Activated CD8-positive, alpha-beta memory T cell treated with anti-CD3 and anti-CD28 coated beads, Interleukin-2, amount 50 U/mL, for 1 hour (primary cell): ENCODE measurements at regions not wholly inside any gene's neighbourhood (a gene's known extent, or its start where the extent isn't known, plus 50 kb on each side); places are given as distances from the start of the nearest gene placed in this dataset.

ENCODE experiments used
- DNase-seq: peaks from one replicate; pipeline ENCODE4 v3.0.0-alpha.2; 2020; ENCODE audit errors: extremely low read depth

- no peak for DNase-seq
Measured at GRCh38 chr2:234640657-234641056, 143.8 kb upstream of the ARL4C start.

GRCh38 chr2:234638966-234639365 is 142.1 kb upstream of the ARL4C start:
- DNase-seq, result no peak

- no peak for DNase-seq
Measured at GRCh38 chr2:234635284-234635683, 138.4 kb upstream of the ARL4C start.

DNA sequence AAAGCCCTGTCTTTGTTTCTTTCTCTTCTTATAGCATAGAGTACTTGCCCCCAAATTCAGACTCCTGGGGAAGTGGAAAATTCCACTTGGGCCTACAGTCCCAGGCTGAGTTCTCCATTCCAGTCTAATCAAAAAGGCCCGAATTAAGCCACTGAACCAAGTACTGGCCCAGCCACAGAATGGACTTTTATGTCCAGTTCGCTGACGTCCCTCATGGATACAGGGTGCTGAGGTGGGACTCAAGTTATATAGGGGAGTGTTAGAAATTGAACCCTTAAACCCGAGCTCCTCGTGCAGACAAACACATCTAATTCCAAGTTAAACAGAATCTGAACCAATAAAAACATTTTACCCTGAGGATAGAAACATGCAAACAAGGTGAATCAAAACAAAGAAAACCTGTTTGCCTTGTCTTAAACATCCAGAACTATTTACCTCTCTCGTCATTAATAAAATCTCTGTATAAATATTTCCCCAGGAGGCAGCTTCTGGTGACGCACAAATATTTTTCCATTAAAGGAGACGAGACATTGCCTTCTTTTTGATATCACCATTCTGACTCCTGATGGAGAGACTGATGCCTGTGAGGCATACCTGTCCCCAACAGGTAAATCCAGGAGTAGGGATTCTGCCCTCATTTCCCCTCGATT is 136.8 kb upstream of the ARL4C start:
- DNase-seq, result no peak

- DNase-seq, result no peak
Measured at GRCh38 chr2:234632527-234633391, 135.9 kb upstream of the ARL4C start.

- DNase-seq, result no peak
Measured at GRCh38 chr2:234631646-234632514, 135.0 kb upstream of the ARL4C start.

- no peak for DNase-seq
Measured at GRCh38 chr2:234630801-234631261, 133.9 kb upstream of the ARL4C start.

DNA sequence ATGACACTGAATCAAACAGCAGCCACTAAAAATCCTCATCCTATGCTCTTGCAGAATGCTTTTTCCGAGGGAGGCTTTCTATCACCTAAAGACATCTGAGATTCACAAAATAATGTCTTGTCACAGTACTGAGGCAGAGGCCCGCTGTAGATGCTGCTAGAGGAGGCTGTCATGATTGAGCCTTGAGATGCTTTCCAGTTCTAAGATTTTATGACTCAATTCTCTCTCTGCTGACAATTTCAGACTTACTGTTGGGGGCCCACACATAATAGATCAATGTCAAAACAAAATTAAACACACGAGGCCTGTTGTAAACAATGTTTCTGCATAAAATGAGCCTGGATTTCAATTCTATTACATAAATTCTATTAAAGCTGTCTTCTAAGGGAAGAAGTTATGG is 132.7 kb upstream of the ARL4C start:
- no peak for DNase-seq

DNA sequence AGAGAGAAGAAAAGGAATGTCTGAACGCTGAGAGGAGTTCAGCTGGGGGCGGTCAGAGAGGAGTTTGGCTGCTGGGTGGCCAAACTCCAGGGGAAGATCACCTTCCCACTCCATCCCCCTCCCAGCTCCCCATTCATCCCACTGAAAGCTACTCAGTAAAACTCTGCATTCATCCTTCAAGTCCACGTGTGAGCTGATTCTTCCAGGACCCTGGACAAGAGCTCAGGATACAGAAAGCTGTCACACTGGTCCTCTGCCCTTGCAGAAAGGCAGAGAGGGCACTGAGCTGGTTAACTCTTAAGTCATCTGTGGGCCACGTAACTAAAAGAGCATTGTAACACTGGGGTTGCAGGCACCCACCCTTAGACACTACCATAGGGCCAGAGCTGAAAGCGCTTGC is 132.1 kb upstream of the ARL4C start:
- DNase-seq, result no peak

DNA sequence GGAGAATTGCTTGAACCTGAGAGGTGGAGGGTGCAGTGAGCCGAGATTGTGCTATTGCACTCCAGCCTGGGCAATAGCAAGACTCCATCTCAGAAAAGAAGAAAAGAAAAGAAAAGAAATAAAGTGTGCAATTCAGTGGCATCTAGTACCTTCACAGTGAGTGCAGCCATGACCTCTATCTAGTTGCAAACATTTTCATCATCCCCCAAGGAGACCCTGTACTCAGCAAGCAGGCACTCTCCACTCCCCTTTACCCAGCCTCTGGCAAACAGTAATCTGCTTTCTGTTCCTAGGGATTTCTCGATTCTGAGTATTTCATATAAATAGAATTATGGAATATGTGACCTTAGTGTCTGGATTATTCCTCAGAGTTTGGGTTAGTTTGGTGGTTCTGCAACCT is 130.4 kb upstream of the ARL4C start:
- no peak for DNase-seq

DNA sequence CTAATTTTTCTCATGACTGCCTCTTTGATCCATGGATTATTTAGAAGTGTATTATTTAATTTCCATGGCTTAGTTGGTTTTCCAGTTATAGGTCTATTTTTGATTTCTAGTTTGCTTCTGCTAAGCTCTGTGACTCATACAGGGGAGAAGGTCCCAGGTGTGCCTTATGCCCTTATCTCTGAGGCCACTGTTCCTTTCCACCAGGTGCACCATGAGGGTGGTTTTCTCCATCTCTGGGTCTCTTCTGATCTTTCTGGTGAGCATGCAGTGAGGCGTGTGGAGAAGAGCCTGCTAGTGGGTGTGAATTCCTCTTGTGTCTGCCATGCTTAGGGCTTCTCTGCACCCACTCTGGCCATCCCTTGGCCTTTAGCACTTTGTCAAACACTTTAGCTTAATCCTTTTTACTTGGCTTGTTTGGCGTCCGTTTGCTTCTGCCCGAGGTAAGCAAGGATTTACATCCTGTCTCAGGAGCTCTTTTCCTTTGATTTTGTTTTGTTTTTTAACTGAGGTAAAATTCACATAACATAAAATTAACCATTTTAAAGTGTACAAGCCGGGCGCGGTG is 129.8 kb upstream of the ARL4C start:
- DNase-seq, result no peak

DNA sequence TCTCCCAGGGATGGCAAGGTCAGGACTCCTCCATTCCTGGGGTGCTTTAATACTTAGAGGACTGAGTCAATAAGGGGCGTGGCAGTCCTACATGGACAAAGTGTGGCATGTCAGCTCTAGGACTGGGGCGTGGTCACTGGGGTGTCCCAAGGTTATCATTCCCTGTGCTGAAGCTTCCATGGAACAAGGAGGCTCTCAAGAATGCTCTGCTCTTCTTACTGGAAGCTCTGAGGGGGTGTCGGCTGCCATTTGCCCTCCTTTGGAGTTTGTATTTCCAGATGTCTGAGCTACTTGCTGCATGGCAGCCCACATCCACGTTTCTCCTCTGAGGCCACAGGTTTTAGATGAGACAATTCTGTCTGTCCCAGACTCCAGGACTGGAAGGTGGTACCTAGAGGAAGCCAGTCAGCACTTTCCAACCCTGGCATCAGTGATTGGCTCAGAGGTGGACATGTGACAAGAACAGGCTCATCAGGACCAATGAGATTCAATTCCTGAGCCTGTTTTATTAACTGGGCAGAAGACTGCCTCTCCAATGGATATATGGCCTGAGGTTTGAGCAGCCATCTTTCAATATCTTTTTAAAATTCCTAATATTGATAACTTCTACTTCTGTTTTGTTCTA is 128.9 kb upstream of the ARL4C start:
- DNase-seq, result no peak

GRCh38 chr2:234623521-234623991 is 126.7 kb upstream of the ARL4C start:
- no peak for DNase-seq

- no peak for DNase-seq
Measured at GRCh38 chr2:234621120-234621519, 124.2 kb upstream of the ARL4C start.

GRCh38 chr2:234620018-234620417 is 123.1 kb upstream of the ARL4C start:
- DNase-seq, result no peak

GRCh38 chr2:234615643-234616356 is 118.9 kb upstream of the ARL4C start:
- no peak for DNase-seq

GRCh38 chr2:234611209-234611608 is 114.3 kb upstream of the ARL4C start:
- DNase-seq, result no peak

DNA sequence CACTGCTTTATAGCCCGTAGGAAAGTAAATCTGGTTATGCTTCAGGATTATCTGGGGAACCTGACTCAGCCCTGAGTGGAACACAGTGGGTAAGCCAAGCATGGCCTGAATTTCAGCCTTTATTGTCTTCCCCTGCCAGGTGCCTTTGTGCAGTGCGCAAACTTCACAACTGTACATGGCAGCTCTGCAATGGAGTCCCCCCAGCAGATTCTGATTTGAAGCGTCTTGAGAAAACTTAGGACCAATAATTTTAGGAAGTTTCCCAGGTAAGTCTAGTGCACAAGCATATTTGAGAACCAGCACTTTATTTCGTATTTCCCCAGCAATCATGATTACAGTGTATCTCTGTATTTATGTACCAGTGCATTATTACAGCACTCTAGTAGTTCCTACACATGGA is 112.1 kb upstream of the ARL4C start:
- no peak for DNase-seq

DNA sequence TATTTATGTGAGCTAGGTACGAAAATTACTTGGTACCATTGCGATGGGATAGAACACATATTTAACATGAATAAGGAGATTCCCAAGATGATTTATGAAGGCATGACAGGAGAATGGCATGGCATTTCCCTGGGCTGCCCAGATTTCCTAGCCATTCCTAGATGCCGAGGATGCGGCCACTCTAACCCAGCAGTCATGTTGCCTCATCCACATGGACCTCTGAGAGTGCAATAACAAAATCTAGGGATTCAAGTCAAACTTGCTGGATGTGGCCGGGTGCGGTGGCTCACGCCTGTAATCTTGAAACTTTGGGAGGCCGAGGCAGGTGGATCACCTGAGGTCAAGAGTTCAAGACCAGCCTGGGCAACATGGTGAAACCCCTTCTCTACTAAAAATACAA is 110.8 kb upstream of the ARL4C start:
- DNase-seq, result no peak

- DNase-seq, result no peak
Measured at GRCh38 chr2:234606896-234607295, 110.0 kb upstream of the ARL4C start.

DNA sequence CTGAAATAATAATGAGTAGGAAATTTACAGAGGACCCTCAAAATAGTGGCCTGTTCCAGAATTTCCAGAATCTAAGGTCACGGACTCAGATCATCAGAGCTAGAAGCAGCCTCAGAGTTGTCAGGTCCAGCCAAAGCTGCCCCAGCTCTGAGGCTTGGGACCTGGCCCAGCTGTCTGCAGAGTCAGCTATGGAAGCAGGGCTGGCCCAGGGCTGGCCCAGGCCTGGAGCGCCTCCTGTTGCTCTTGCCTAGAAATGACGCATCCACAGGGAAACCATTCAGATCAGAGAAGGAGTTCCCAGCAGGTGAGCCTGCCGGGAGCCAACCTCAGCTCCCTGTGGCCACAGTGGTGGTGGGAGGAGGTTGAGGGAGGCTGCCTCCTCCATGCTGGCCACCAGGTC is 106.7 kb upstream of the ARL4C start:
- no peak for DNase-seq
